ENCODE measurements at regions not wholly inside any gene's neighbourhood (a gene's known extent, or its start where the extent isn't known, plus 50 kb on each side); places are given as distances from the start of the nearest gene placed in this dataset.
"Not testable (repeated sequence)": the region's sequence is repeated elsewhere in the genome, so short reads cannot be mapped to it uniquely, and the experiment has no call there.

- TF ChIP-seq, protein P1, sequence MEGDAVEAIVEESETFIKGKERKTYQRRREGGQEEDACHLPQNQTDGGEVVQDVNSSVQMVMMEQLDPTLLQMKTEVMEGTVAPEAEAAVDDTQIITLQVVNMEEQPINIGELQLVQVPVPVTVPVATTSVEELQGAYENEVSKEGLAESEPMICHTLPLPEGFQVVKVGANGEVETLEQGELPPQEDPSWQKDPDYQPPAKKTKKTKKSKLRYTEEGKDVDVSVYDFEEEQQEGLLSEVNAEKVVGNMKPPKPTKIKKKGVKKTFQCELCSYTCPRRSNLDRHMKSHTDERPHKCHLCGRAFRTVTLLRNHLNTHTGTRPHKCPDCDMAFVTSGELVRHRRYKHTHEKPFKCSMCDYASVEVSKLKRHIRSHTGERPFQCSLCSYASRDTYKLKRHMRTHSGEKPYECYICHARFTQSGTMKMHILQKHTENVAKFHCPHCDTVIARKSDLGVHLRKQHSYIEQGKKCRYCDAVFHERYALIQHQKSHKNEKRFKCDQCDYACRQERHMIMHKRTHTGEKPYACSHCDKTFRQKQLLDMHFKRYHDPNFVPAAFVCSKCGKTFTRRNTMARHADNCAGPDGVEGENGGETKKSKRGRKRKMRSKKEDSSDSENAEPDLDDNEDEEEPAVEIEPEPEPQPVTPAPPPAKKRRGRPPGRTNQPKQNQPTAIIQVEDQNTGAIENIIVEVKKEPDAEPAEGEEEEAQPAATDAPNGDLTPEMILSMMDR (IDR thresholded peaks at IDR 0.05), result not testable (repeated sequence)
- not testable (repeated sequence) for TF ChIP-seq EP300, POLR2AphosphoS5 (IDR thresholded peaks at IDR 0.05)
These were observed 456.4 kb downstream of the SHISA9 start for GRCh38 chr16:13357842-13358241.

All from sigmoid colon (tissue), 4 donors.